SK-N-SH (cell line): ENCODE measurements at regions not wholly inside any gene's neighbourhood (a gene's known extent, or its start where the extent isn't known, plus 50 kb on each side); places are given as distances from the start of the nearest gene placed in this dataset.

Experiments used
- CTCF ChIA-PET: fragments of 300-600, 350-600 bp; formaldehyde crosslinking; extraction: SDS; loops from one replicate; lab custom pipeline; 2021; lab: Yijun Ruan, JAX
- POLR2A ChIA-PET: fragments of 350-600 bp; sonication (Branson Sonifier 250); formaldehyde crosslinking; extraction: SDS; loops from one replicate; lab custom pipeline; 2020; ENCODE audit warnings: antibody characterized with exemption, inconsistent platforms; lab: Yijun Ruan, JAX
- DNase-seq: peaks from one replicate; pipeline ENCODE4 v3.0.0; 2012
- H2AFZ ChIP-seq: fragments of 200-600 bp; sonication (generic); 2 replicates; pipeline ENCODE4 v1.8.1; 2016; ENCODE audit warnings: antibody characterized with exemption, mild to moderate bottlenecking, low read depth
- H3F3A ChIP-seq: fragments of 200-600 bp; sonication (generic); replicated peaks from 2 replicates; pipeline ENCODE3; 2016; ENCODE audit warnings: antibody characterized with exemption, mild to moderate bottlenecking; ENCODE audit not compliant: insufficient read depth
- H3K27ac ChIP-seq, 2 experiments: fragments of 200-500 bp in 1 of 2; fragments of 200-600 bp in 1 of 2; sonication (Bioruptor generic) in 1 of 2; sonication (generic), shearing (Covaris generic) in 1 of 2; 2 replicates each; pipeline versions ENCODE4 v1.5.1 to v1.6.1; 2014 to 2016; ENCODE audit warnings: low read depth in 2 of 2, inconsistent platforms in 1 of 2, low read length in 1 of 2, mild to moderate bottlenecking in 1 of 2, mixed read lengths in 1 of 2
- H3K27me3 ChIP-seq: fragments of 200-600 bp; sonication (generic), shearing (Covaris generic); 2 replicates; pipeline ENCODE4 v1.6.1; 2016; ENCODE audit warnings: mixed run types; ENCODE audit not compliant: insufficient read depth
- H3K36me3 ChIP-seq, 2 experiments: fragments of 200-500 bp in 1 of 2; fragments of 200-600 bp in 1 of 2; sonication (Bioruptor generic) in 1 of 2; sonication (generic) in 1 of 2; replicated peaks in 1 of 2; 2 replicates each; pipeline versions ENCODE3 to v1.5.1; 2014 to 2016; ENCODE audit warnings: low read length in 1 of 2, mild to moderate bottlenecking in 1 of 2; ENCODE audit not compliant: insufficient read depth in 2 of 2, control insufficient read depth in 1 of 2
- H3K4me1 ChIP-seq, 2 experiments: fragments of 200-500 bp in 1 of 2; fragments of 200-600 bp in 1 of 2; sonication (Bioruptor generic) in 1 of 2; sonication (generic), shearing (Covaris generic) in 1 of 2; 2 replicates each; pipeline versions ENCODE4 v1.5.1 to v1.6.1; 2014 to 2016; ENCODE audit warnings: low read depth in 1 of 2, low read length in 1 of 2, mixed run types in 1 of 2; ENCODE audit not compliant: insufficient read depth in 2 of 2, control insufficient read depth in 1 of 2
- H3K4me2 ChIP-seq: fragments of 200-600 bp; sonication (generic), shearing (Covaris generic); 2 replicates; pipeline ENCODE4 v1.6.1; 2017; ENCODE audit warnings: mixed run types
- H3K4me3 ChIP-seq, 2 experiments: fragments of 200-500 bp in 1 of 2; fragments of 200-600 bp in 1 of 2; sonication (Bioruptor generic) in 1 of 2; sonication (generic), shearing (Covaris generic) in 1 of 2; 2 replicates each; pipeline versions ENCODE4 v1.5.1 to v1.8.1; 2014 to 2016; ENCODE audit warnings: low read depth in 2 of 2, inconsistent platforms in 1 of 2, low read length in 1 of 2, mild to moderate bottlenecking in 1 of 2, mixed read lengths in 1 of 2, moderate library complexity in 1 of 2
- H3K79me2 ChIP-seq: fragments of 200-600 bp; sonication (generic); 2 replicates; pipeline ENCODE4 v1.8.1; 2017; ENCODE audit warnings: mild to moderate bottlenecking; ENCODE audit not compliant: insufficient read depth
- H3K9ac ChIP-seq: fragments of 200-600 bp; sonication (generic); 2 replicates; pipeline ENCODE4 v1.6.1; 2017; ENCODE audit warnings: mixed run types
- H3K9me2 ChIP-seq: fragments of 200-600 bp; sonication (generic); 2 replicates; pipeline ENCODE4 v1.6.1; 2017; ENCODE audit warnings: mixed run types
- H3K9me3 ChIP-seq: fragments of 200-600 bp; sonication (generic); 2 replicates; pipeline ENCODE4 v1.6.1; 2017; ENCODE audit warnings: mixed run types, mild to moderate bottlenecking, moderate library complexity
- H4K20me1 ChIP-seq: fragments of 200-600 bp; sonication (generic); 2 replicates; pipeline ENCODE4 v1.6.1; 2017; ENCODE audit warnings: mild to moderate bottlenecking, mixed run types; ENCODE audit not compliant: insufficient read depth
- ELF1 ChIP-seq: IDR thresholded peaks from 2 replicates; pipeline ENCODE4 v1.4.0; 2012
- EZH2phosphoT487 ChIP-seq: fragments of 200-600 bp; sonication (generic); IDR thresholded peaks from 2 replicates; pipeline ENCODE4 v1.6.1; 2017; ENCODE audit warnings: low read depth, mixed run types, mild to moderate bottlenecking, antibody characterized with exemption, moderate library complexity, borderline replicate concordance
- FOXJ3 ChIP-seq: sonication (generic); formaldehyde crosslinking; IDR thresholded peaks from 2 replicates; pipeline ENCODE4 v1.5.1; 2020; ENCODE audit warnings: mild to moderate bottlenecking, missing genetic modification reagents
- GABPA ChIP-seq: IDR thresholded peaks from 2 replicates; pipeline ENCODE4 v1.4.0; 2012; ENCODE audit warnings: low read depth, mild to moderate bottlenecking
- GATA2 ChIP-seq: sonication (generic); formaldehyde crosslinking; IDR thresholded peaks from 2 replicates; pipeline ENCODE4 v1.5.0; 2020; ENCODE audit warnings: mild to moderate bottlenecking, missing genetic modification reagents
- JUND ChIP-seq: IDR thresholded peaks from 2 replicates; pipeline ENCODE4 v1.4.0; 2012
- NFIC ChIP-seq: IDR thresholded peaks from 2 replicates; pipeline ENCODE4 v1.4.0; 2012; ENCODE audit warnings: borderline replicate concordance
- NRF1 ChIP-seq: IDR thresholded peaks from 2 replicates; pipeline ENCODE4 v1.6.1; 2012; ENCODE audit warnings: low read depth, mild to moderate bottlenecking, low read length
- POLR2AphosphoS5 ChIP-seq: IDR thresholded peaks from 2 replicates; pipeline ENCODE4 v1.6.1; 2012; ENCODE audit warnings: low read depth, low read length
- RAD21 ChIP-seq: IDR thresholded peaks from 2 replicates; pipeline ENCODE4 v1.6.1; 2012; ENCODE audit warnings: mild to moderate bottlenecking, low read length
- RFX5 ChIP-seq: IDR thresholded peaks from 2 replicates; pipeline ENCODE4 v1.6.1; 2012; ENCODE audit warnings: mild to moderate bottlenecking, improper control_type of control experiment, low read length
- TAF1 ChIP-seq: IDR thresholded peaks from 2 replicates; pipeline ENCODE4 v1.6.1; 2012; ENCODE audit warnings: low read depth, mild to moderate bottlenecking, low read length, moderate library complexity, borderline replicate concordance
- TEAD4 ChIP-seq: IDR thresholded peaks from 2 replicates; pipeline ENCODE4 v1.4.0; 2012; ENCODE audit warnings: mild to moderate bottlenecking, borderline replicate concordance; ENCODE audit not compliant: insufficient read depth
- WGBS: methylation state at CpG from one replicate; pipeline ENCODE4 v1.1.6; 2017; ENCODE audit warnings: low lambda C conversion rate; 5-methylcytosine and 5-hydroxymethylcytosine counted together
- TF ChIP-seq, protein P1 (sequence below): fragments of 200-600 bp; sonication (generic); IDR thresholded peaks from 2 replicates; pipeline ENCODE4 v1.6.1; 2017; ENCODE audit warnings: antibody characterized with exemption, mild to moderate bottlenecking, moderate library complexity
- TF ChIP-seq, protein P2 (sequence below): fragments of 150-350 bp; IDR thresholded peaks from 2 replicates; pipeline ENCODE4 v1.6.1; 2017; ENCODE audit warnings: antibody characterized with exemption, low read length, low read depth, borderline replicate concordance
- TF ChIP-seq, protein P3 (sequence below): IDR thresholded peaks from 2 replicates; pipeline ENCODE4 v1.6.1; 2012; ENCODE audit warnings: mild to moderate bottlenecking, low read depth, low read length, moderate library complexity
- TF ChIP-seq, protein P4 (sequence below): IDR thresholded peaks from 2 replicates; pipeline ENCODE4 v1.4.0; 2012; ENCODE audit warnings: low read depth, borderline replicate concordance
- TF ChIP-seq, protein P5 (sequence below): IDR thresholded peaks from 2 replicates; pipeline ENCODE4; 2012

DNA sequence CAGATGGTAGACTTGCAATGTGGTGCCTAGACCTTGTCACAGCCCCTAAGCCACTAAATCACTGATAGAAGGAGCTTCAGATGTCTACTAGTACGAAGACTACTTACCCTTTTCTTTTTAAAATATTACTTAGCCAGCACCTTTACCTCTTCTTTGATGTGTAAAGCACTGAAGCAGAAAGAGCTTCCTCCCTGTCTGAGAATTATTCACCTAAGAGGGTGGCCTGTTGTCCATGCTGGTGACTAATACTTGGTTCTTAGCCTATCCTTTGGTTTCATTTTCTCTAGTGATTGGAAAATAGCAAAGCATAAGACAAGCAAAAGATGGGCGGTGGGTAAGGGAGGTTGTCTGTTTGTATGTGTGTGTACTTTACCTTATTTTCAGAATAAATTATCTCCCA, 794.6 kb downstream of the TFAP2A start:
- Histone ChIP-seq H3K79me2 (no peaks in the 10 kb centered on the region), H3K27me3 (no peaks in the 10 kb centered on the region), H3K9ac (no peak overlapping the region), H3K4me1 (peaks cover 0 to 16% of the 10 kb centered on the region in 2 experiments; a peak in 2 of 4 replicates), H3K9me2 (no peaks in the 10 kb centered on the region), H3K9me3 (no peaks in the 10 kb centered on the region), H3F3A (peaks cover 16% of the 10 kb centered on the region), H3K27ac (no peak overlapping the region), H4K20me1 (no peaks in the 10 kb centered on the region), H2AFZ (peak overlapping the region; percentile 39), H3K4me2 (peak overlapping the region; percentile 41; the same call in 1 of the 2 replicates), H3K36me3 (no peaks in the 10 kb centered on the region), H3K4me3 (no peak overlapping the region)
- ChIA-PET POLR2A (no interaction called here), CTCF (no interaction called here)
- TF ChIP-seq TEAD4 (no peak), RAD21 (no peak), JUND (no peak), EZH2phosphoT487 (no peak), GATA2 (no peak), ELF1 (no peak), TAF1 (no peak), NRF1 (no peak), FOXJ3 (no peak), GABPA (no peak), POLR2AphosphoS5 (no peak), NFIC (no peak), RFX5 (no peak)
- TF ChIP-seq, protein P1, sequence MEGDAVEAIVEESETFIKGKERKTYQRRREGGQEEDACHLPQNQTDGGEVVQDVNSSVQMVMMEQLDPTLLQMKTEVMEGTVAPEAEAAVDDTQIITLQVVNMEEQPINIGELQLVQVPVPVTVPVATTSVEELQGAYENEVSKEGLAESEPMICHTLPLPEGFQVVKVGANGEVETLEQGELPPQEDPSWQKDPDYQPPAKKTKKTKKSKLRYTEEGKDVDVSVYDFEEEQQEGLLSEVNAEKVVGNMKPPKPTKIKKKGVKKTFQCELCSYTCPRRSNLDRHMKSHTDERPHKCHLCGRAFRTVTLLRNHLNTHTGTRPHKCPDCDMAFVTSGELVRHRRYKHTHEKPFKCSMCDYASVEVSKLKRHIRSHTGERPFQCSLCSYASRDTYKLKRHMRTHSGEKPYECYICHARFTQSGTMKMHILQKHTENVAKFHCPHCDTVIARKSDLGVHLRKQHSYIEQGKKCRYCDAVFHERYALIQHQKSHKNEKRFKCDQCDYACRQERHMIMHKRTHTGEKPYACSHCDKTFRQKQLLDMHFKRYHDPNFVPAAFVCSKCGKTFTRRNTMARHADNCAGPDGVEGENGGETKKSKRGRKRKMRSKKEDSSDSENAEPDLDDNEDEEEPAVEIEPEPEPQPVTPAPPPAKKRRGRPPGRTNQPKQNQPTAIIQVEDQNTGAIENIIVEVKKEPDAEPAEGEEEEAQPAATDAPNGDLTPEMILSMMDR = no peak
- TF ChIP-seq, protein P2, sequence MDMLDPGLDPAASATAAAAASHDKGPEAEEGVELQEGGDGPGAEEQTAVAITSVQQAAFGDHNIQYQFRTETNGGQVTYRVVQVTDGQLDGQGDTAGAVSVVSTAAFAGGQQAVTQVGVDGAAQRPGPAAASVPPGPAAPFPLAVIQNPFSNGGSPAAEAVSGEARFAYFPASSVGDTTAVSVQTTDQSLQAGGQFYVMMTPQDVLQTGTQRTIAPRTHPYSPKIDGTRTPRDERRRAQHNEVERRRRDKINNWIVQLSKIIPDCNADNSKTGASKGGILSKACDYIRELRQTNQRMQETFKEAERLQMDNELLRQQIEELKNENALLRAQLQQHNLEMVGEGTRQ = no peak
- TF ChIP-seq, protein P3, sequence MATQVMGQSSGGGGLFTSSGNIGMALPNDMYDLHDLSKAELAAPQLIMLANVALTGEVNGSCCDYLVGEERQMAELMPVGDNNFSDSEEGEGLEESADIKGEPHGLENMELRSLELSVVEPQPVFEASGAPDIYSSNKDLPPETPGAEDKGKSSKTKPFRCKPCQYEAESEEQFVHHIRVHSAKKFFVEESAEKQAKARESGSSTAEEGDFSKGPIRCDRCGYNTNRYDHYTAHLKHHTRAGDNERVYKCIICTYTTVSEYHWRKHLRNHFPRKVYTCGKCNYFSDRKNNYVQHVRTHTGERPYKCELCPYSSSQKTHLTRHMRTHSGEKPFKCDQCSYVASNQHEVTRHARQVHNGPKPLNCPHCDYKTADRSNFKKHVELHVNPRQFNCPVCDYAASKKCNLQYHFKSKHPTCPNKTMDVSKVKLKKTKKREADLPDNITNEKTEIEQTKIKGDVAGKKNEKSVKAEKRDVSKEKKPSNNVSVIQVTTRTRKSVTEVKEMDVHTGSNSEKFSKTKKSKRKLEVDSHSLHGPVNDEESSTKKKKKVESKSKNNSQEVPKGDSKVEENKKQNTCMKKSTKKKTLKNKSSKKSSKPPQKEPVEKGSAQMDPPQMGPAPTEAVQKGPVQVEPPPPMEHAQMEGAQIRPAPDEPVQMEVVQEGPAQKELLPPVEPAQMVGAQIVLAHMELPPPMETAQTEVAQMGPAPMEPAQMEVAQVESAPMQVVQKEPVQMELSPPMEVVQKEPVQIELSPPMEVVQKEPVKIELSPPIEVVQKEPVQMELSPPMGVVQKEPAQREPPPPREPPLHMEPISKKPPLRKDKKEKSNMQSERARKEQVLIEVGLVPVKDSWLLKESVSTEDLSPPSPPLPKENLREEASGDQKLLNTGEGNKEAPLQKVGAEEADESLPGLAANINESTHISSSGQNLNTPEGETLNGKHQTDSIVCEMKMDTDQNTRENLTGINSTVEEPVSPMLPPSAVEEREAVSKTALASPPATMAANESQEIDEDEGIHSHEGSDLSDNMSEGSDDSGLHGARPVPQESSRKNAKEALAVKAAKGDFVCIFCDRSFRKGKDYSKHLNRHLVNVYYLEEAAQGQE = no peak
- TF ChIP-seq, protein P4, sequence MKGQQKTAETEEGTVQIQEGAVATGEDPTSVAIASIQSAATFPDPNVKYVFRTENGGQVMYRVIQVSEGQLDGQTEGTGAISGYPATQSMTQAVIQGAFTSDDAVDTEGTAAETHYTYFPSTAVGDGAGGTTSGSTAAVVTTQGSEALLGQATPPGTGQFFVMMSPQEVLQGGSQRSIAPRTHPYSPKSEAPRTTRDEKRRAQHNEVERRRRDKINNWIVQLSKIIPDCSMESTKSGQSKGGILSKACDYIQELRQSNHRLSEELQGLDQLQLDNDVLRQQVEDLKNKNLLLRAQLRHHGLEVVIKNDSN = no peak
- TF ChIP-seq, protein P5, sequence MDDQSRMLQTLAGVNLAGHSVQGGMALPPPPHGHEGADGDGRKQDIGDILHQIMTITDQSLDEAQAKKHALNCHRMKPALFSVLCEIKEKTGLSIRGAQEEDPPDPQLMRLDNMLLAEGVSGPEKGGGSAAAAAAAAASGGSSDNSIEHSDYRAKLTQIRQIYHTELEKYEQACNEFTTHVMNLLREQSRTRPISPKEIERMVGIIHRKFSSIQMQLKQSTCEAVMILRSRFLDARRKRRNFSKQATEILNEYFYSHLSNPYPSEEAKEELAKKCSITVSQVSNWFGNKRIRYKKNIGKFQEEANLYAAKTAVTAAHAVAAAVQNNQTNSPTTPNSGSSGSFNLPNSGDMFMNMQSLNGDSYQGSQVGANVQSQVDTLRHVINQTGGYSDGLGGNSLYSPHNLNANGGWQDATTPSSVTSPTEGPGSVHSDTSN = no peak
- DNase-seq = no peak
- 5% methylated on average over 2 of the region's 2 CpGs for whole genome bisulfite sequencing
